Keratinocyte (primary cell): ENCODE measurements at regions not wholly inside any gene's neighbourhood (a gene's known extent, or its start where the extent isn't known, plus 50 kb on each side); places are given as distances from the start of the nearest gene placed in this dataset.

Experiments used
- EZH2 ChIP-seq: IDR thresholded peaks from one replicate; pipeline ENCODE4 v1.6.1; 2012; ENCODE audit warnings: inconsistent platforms, mild to moderate bottlenecking, low read length, moderate library complexity
- TF ChIP-seq, protein P1 (sequence below), 3 experiments: IDR thresholded peaks in 1 of 3; conservative IDR thresholded peaks in 1 of 3; optimal IDR thresholded peaks in 1 of 3; 2 replicates in 2 of 3; 3 replicates in 1 of 3; pipeline versions ENCODE3 to v1.5.1; 2011; ENCODE audit warnings: low read length in 3 of 3, mild to moderate bottlenecking in 3 of 3, moderate library complexity in 2 of 3, control low read depth in 1 of 3, inconsistent platforms in 1 of 3; ENCODE audit not compliant: insufficient read depth in 2 of 3; ENCODE audit errors: extremely low read depth in 1 of 3

DNA sequence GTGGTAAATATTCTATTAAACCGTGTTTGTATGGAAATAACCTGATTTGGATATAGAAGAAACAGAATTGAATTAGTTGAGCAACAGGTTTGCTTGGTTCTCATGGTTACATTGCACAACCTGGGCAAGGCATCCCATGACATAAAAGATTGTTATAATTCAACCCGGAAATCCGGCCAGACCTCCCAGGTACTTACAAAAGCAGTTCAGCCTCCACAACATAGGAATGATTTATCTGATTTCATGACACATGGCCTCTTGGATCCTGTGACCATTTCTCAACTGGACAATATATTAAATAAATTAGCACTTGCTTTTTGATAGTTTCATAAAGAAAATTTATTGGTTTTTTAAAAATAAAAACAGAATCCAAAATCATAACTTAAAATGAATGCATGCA, 55.1 kb upstream of the PTPN12 start:
- TF ChIP-seq, protein P1, sequence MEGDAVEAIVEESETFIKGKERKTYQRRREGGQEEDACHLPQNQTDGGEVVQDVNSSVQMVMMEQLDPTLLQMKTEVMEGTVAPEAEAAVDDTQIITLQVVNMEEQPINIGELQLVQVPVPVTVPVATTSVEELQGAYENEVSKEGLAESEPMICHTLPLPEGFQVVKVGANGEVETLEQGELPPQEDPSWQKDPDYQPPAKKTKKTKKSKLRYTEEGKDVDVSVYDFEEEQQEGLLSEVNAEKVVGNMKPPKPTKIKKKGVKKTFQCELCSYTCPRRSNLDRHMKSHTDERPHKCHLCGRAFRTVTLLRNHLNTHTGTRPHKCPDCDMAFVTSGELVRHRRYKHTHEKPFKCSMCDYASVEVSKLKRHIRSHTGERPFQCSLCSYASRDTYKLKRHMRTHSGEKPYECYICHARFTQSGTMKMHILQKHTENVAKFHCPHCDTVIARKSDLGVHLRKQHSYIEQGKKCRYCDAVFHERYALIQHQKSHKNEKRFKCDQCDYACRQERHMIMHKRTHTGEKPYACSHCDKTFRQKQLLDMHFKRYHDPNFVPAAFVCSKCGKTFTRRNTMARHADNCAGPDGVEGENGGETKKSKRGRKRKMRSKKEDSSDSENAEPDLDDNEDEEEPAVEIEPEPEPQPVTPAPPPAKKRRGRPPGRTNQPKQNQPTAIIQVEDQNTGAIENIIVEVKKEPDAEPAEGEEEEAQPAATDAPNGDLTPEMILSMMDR (optimal IDR thresholded peaks at IDR 0.05 in 1 of 3, IDR thresholded peaks at IDR 0.05 in 1 of 3, conservative IDR thresholded peaks at IDR 0.05 in 1 of 3; ENCODE audit: extremely low read depth in 1 of 3, insufficient read depth in 2 of 3, low read length in 3 of 3), result no peak
- no peak for TF ChIP-seq EZH2
